HG02943 (cell line): ENCODE measurements at regions not wholly inside any gene's neighbourhood (a gene's known extent, or its start where the extent isn't known, plus 50 kb on each side); places are given as distances from the start of the nearest gene placed in this dataset.

ENCODE experiments used
- ATAC-seq: cut with Tn5 transposase; IDR thresholded peaks from one replicate; pipeline ENCODE4 v1.9.1; 2021; ENCODE audit warnings: mild to moderate bottlenecking, low read depth, moderate library complexity; ENCODE audit not compliant: unreplicated experiment

- no peak for ATAC-seq
Observed at GRCh38 chr4:124904723-124905388, 192.3 kb upstream of the ANKRD50 start.

GRCh38 chr4:124903995-124904722 lies 191.6 kb upstream of the ANKRD50 start:
- ATAC-seq: no peak

GRCh38 chr4:124902001-124902515 lies 189.5 kb upstream of the ANKRD50 start:
- no peak for ATAC-seq

GRCh38 chr4:124899997-124900396 lies 187.5 kb upstream of the ANKRD50 start:
- no peak for ATAC-seq

GRCh38 chr4:124890522-124890921 lies 178.0 kb upstream of the ANKRD50 start:
- ATAC-seq: no peak

- ATAC-seq: no peak
Observed at GRCh38 chr4:124887739-124888138, 175.2 kb upstream of the ANKRD50 start.

GRCh38 chr4:124884316-124884715 lies 171.8 kb upstream of the ANKRD50 start:
- ATAC-seq: no peak

- no peak for ATAC-seq
Observed at GRCh38 chr4:124883632-124884031, 171.1 kb upstream of the ANKRD50 start.

- no peak for ATAC-seq
Observed at GRCh38 chr4:124879195-124879594, 166.7 kb upstream of the ANKRD50 start.

- no peak for ATAC-seq
Observed at GRCh38 chr4:124874172-124874450, 161.6 kb upstream of the ANKRD50 start.

GRCh38 chr4:124873361-124874171 lies 161.0 kb upstream of the ANKRD50 start:
- no peak for ATAC-seq

GRCh38 chr4:124872659-124873058 lies 160.1 kb upstream of the ANKRD50 start:
- ATAC-seq: no peak

GRCh38 chr4:124869961-124870495 lies 157.5 kb upstream of the ANKRD50 start:
- ATAC-seq: no peak

- no peak for ATAC-seq
Observed at GRCh38 chr4:124868495-124868894, 156.0 kb upstream of the ANKRD50 start.

- no peak for ATAC-seq
Observed at GRCh38 chr4:124867536-124867935, 155.0 kb upstream of the ANKRD50 start.

- no peak for ATAC-seq
Observed at GRCh38 chr4:124866301-124866700, 153.8 kb upstream of the ANKRD50 start.

- no peak for ATAC-seq
Observed at GRCh38 chr4:124863040-124863545, 150.6 kb upstream of the ANKRD50 start.

- ATAC-seq: no peak
Observed at GRCh38 chr4:124862261-124862660, 149.7 kb upstream of the ANKRD50 start.

- ATAC-seq: no peak
Observed at GRCh38 chr4:124861761-124862160, 149.2 kb upstream of the ANKRD50 start.

- ATAC-seq: no peak
Observed at GRCh38 chr4:124854968-124855367, 142.4 kb upstream of the ANKRD50 start.

- ATAC-seq: no peak
Observed at GRCh38 chr4:124851741-124852140, 139.2 kb upstream of the ANKRD50 start.
